GM19468 (cell line): ENCODE measurements at regions not wholly inside any gene's neighbourhood (a gene's known extent, or its start where the extent isn't known, plus 50 kb on each side); places are given as distances from the start of the nearest gene placed in this dataset.

Experiments
- ATAC-seq: cut with Tn5 transposase; IDR thresholded peaks from one replicate; pipeline ENCODE4 v1.9.1; 2021; ENCODE audit warnings: mild to moderate bottlenecking, moderate library complexity, moderate number of reproducible peaks; ENCODE audit not compliant: unreplicated experiment; ENCODE audit errors: extremely low read depth

- no peak for ATAC-seq
Observed at GRCh38 chr12:66947119-66947518, 268.2 kb upstream of the GRIP1 start.

DNA sequence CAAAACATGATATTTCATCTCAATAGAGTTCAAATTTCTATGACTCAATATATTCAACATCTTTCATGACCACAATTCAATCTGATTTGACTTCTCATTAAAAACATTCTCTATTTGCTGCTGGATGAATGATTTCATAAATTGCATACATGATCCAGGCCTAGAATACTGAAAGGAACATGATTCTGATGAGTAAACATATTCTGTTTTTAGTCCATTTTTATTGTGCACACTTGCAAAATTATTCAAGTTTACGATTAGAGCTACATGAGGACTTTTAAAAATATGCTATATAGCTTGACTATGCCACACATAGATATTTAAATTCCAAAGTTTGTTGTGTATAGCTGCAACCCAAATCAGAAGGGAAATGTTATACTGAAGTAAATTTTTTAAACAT lies 273.8 kb upstream of the GRIP1 start:
- ATAC-seq: no peak

GRCh38 chr12:66956300-66956699 lies 277.4 kb upstream of the GRIP1 start:
- ATAC-seq: no peak

GRCh38 chr12:66959276-66959675 lies 280.4 kb upstream of the GRIP1 start:
- no peak for ATAC-seq

DNA sequence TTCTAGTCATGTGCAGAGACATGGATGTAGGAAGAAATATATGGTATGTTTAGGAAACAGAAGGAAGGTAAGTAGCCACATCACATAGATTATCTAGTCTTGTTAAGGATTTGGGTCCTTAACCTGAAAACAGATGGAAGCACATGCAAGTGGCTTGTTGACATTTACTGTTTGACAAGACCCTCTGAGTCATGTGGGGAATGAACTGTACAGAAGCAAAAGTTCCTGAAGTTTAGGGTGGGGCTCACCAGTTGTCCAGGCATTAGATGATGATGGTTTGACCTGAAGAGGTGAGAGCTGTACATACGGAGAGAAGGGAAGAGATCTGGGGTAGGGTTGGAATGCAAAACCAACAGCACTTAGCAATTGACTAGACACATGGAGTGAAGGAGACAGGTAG lies 281.1 kb upstream of the GRIP1 start:
- no peak for ATAC-seq

GRCh38 chr12:66960704-66961690 lies 282.1 kb upstream of the GRIP1 start:
- no peak for ATAC-seq

- ATAC-seq: no peak
Observed at GRCh38 chr12:66962290-66962689, 283.4 kb upstream of the GRIP1 start.

- no peak for ATAC-seq
Observed at GRCh38 chr12:66963901-66964300, 285.0 kb upstream of the GRIP1 start.

DNA sequence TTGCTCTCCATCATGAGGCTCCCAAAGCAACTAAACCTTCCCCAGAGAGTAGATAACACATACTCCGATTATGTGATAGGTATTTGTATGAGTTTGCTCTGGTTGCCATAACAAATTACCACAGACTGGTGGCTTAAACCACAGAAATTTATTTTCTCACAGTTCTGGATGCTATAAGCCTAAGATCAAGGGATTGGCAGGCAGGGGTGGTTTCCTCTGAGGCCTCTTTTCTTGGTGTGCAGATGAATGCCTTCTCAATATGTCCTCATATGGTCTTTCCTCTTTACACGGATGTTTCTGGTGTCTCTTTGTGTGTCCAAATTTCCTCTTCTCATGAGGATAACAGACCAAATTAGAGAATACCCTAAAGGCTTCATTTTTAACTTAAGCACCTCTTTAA lies 285.8 kb upstream of the GRIP1 start:
- ATAC-seq: no peak

GRCh38 chr12:66965621-66966020 lies 286.7 kb upstream of the GRIP1 start:
- no peak for ATAC-seq

GRCh38 chr12:66971816-66972215 lies 292.9 kb upstream of the GRIP1 start:
- ATAC-seq: no peak

DNA sequence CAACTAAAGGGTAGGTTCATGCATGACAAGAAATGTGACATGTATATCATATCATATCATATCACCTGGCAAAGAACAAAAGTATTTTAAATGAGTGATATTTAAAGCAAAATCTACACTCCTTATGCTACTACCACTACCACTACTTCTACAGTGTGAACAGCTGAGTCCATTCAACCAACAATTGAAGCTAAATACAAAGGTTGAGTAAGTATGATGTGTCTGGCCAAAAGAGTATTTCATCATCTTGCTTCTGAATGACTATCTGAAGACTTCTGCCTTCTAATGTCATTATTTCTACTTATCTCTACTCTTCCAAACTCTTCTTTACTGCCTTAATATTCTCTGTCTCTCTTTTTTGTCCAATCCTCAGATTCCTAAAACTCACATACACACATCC lies 292.6 kb upstream of the CAND1 start:
- ATAC-seq: no peak

DNA sequence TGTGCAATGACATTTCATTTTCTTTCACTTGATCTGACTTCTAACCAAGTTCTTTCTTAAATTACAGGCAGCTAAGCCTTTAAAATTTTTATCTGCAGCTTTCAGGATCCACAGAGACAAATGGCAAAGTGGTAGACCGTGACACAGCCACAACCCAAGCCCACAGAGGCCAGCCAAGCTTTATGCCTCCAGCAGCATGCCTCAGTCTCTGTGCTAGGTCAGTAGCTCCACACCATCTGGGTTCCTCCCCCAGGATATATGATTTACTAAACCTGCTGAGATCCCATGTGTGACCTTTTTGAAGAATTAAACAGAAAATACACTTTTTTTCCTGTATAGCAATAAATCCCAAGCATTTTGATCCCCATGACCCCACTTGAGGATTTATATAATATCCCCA lies 290.4 kb upstream of the CAND1 start:
- ATAC-seq: no peak

DNA sequence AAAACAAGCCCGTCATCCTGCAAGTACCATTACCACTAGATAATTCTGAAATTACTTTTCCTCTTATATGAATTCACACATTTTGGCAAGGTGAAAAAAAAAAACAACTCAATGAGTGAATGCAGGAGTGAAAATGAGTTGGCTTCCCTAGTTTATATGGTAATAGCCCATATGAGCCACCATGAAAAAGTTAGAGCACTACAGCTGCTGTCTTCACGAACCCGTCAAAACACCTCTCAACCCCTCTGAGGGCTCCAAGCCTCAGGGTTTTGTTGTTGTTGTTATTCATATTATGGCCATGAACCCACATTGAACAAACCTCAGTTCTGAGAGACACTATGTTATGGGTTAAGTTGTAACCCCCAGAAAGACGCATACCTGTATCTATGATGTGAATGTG lies 289.9 kb upstream of the CAND1 start:
- ATAC-seq: no peak

- no peak for ATAC-seq
Observed at GRCh38 chr12:66984077-66984476, 285.1 kb upstream of the CAND1 start.

DNA sequence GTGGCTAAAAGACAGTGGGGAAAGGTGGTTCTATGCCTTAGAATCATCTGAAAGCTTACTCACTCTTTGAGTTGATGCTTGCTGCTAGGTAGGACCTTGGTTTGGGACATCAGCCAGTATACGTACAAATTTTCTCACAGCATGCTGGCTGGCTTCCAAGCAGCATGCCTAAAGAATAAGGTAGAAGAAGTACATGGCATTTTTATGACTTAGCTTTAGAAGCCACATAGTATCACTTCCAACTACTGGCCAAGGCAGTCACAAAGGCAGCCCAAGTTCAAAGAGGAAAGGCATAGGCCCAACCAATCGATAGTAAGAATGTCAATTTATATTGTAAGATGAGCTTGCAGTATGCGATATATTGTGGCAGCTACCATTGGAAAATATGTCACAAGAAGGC lies 284.2 kb upstream of the CAND1 start:
- no peak for ATAC-seq

DNA sequence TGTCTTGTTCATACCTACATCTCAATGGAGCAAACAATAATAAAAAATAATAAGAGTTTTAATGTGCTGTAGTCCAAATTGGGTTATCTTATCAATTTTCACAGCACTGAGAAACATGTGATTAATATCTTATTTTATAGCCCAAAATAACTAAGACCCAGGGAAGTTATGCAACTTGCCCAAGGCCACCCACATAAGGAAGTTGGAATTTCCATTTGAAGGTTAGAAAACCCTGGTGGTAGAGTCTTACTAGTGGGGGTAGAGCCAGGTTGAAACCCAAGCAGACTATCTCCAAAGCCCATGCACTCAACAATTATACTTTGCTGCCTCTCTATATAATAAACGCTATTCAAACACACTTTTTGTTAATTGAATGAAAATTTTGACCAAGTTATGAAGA lies 270.0 kb upstream of the CAND1 start:
- no peak for ATAC-seq

DNA sequence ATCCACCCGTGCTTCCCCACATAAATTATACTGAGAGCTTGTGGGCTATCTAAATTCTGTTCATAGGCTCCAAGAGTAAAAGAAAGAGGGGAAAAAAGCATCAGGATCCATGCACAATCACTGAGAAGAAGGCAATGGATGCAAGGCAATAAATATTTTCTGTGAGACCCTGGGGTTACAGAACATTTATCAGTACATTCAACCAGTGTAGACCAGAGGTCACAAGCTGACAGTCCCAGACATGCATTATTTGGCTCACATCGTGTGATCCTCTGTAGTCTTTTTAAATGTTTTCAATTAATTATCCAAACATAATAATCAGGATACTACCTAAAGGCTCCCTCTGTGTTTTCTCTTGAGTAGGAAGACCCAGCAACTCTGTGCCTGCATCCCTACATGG lies 267.9 kb upstream of the CAND1 start:
- ATAC-seq: no peak

DNA sequence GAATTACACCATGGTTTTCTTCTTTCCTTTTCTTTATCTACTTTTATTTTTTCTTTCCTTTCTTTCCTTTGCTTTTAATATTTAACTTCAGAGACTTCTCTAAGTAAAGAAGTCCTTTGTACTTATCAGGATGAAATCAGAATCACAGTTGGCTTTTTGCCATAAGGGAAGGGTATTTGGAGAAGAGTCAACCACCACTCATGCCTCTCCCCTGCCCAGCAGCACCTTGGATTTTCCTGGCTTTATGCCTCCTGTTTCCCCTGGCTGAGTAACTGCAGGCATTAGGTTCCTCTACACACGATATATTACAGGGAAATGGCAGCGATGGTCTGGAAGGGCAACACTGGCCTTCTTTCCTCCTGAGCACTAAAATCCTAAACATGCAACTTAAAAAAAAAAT lies 266.4 kb upstream of the CAND1 start:
- ATAC-seq: no peak

DNA sequence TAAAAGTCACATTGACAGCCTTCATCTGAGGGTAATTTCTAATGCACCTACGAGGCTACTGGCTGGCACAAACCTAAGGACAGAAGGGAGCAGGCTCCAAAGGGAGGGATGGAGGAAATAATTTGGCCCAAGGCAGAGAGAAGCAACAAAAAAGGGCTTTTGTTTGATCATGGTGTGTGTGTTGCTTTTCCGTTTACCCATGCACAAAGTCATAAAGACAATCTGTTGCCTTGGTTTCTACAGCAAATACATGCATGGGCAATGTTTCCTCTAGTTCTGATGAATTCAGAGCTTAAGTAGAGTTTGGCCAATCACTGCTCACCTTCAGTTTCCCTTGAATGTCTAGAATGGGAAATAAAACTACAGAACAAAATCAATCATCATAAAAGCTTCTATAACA lies 262.5 kb upstream of the CAND1 start:
- no peak for ATAC-seq

- ATAC-seq: no peak
Observed at GRCh38 chr12:67014642-67015041, 254.5 kb upstream of the CAND1 start.

- no peak for ATAC-seq
Observed at GRCh38 chr12:67018105-67018504, 251.1 kb upstream of the CAND1 start.
